NCI-H1694 (cell line): ENCODE measurements at regions not wholly inside any gene's neighbourhood (a gene's known extent, or its start where the extent isn't known, plus 50 kb on each side); places are given as distances from the start of the nearest gene placed in this dataset.
A peak's percentile ranks its signal among the peaks of the same experiment; 100 is the strongest.
"Not testable (repeated sequence)": the region's sequence is repeated elsewhere in the genome, so short reads cannot be mapped to it uniquely, and the experiment has no call there.

Source experiments
- DNase-seq: peaks from one replicate; lab custom pipeline; 2025; lab: John Stamatoyannopoulos, UW

GRCh38 chr18:961644-962355, 57.1 kb downstream of the ADCYAP1 start:
- DNase-seq, result peak; percentile 23

- DNase-seq, result no peak
These were observed 58.6 kb downstream of the ADCYAP1 start for GRCh38 chr18:963276-963675.

GRCh38 chr18:965921-966758, 61.5 kb downstream of the ADCYAP1 start:
- DNase-seq, result no peak

GRCh38 chr18:966759-967576, 62.3 kb downstream of the ADCYAP1 start:
- no peak for DNase-seq

- DNase-seq, result not testable (repeated sequence)
These were observed 64.2 kb downstream of the ADCYAP1 start for GRCh38 chr18:968910-969309.

- not testable (repeated sequence) for DNase-seq
These were observed 64.6 kb downstream of the ADCYAP1 start for GRCh38 chr18:969311-969710.

GRCh38 chr18:974606-975005, 69.9 kb downstream of the ADCYAP1 start:
- DNase-seq, result not testable (repeated sequence)

- not testable (repeated sequence) for DNase-seq
These were observed 71.9 kb downstream of the ADCYAP1 start for GRCh38 chr18:976393-977128.

GRCh38 chr18:977327-977726, 72.7 kb downstream of the ADCYAP1 start:
- not testable (repeated sequence) for DNase-seq

GRCh38 chr18:977732-978131, 73.1 kb downstream of the ADCYAP1 start:
- DNase-seq, result not testable (repeated sequence)

GRCh38 chr18:980586-980985, 75.9 kb downstream of the ADCYAP1 start:
- DNase-seq, result no peak

- no peak for DNase-seq
These were observed 79.3 kb downstream of the ADCYAP1 start for GRCh38 chr18:984004-984403.

GRCh38 chr18:985212-985661, 80.6 kb downstream of the ADCYAP1 start:
- DNase-seq, result peak; percentile 80

GRCh38 chr18:986051-986450, 81.4 kb downstream of the ADCYAP1 start:
- DNase-seq, result peak; percentile 57

GRCh38 chr18:986552-986951, 81.9 kb downstream of the ADCYAP1 start:
- no peak for DNase-seq

- no peak for DNase-seq
These were observed 82.9 kb downstream of the ADCYAP1 start for GRCh38 chr18:987325-988186.

- DNase-seq, result no peak
These were observed 84.8 kb downstream of the ADCYAP1 start for GRCh38 chr18:989425-989824.

GRCh38 chr18:990197-990596, 85.5 kb downstream of the ADCYAP1 start:
- DNase-seq, result peak; percentile 19

- no peak for DNase-seq
These were observed 86.8 kb downstream of the ADCYAP1 start for GRCh38 chr18:991441-991840.

GRCh38 chr18:993560-993959, 88.9 kb downstream of the ADCYAP1 start:
- DNase-seq, result no peak

- DNase-seq, result no peak
These were observed 91.0 kb downstream of the ADCYAP1 start for GRCh38 chr18:995629-996028.
